ENCODE measurements at regions not wholly inside any gene's neighbourhood (a gene's known extent, or its start where the extent isn't known, plus 50 kb on each side); places are given as distances from the start of the nearest gene placed in this dataset.

DNA sequence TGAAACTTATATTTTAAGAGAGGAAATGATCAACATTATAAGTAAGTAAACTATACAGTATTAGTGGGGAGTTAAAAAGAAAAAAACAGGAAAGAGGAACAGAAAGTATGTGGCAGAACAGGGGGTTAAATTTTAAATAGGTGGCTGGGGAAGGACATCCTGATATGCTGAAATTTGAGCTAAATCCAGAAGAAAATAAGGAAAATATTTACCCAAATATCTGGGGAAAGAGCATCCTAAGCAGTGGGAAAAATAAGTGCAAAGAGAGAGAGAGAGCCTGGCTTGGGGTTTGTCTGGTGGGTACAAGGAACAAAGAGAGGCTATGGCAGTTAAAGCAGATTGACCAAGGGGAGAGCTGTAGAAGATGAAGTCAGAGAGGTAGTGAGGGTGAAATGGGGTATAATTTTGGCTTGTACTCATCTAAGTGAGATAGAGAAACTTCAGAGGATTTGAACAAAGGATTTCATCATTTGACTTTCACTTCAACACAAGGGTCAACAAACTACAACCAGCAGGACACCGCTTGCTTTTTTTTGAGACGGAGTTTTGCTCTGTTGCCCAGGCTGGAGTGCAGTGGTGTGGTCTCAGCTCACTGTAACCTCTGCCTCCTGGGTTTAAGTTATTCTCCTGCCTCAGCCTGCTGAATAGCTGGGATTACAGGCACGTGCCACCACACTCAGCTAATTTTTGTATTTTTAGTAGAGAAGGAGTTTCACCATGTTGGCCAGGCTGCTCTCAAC is 328.4 kb upstream of the CNR1 start:
- TF ChIP-seq, protein P1, sequence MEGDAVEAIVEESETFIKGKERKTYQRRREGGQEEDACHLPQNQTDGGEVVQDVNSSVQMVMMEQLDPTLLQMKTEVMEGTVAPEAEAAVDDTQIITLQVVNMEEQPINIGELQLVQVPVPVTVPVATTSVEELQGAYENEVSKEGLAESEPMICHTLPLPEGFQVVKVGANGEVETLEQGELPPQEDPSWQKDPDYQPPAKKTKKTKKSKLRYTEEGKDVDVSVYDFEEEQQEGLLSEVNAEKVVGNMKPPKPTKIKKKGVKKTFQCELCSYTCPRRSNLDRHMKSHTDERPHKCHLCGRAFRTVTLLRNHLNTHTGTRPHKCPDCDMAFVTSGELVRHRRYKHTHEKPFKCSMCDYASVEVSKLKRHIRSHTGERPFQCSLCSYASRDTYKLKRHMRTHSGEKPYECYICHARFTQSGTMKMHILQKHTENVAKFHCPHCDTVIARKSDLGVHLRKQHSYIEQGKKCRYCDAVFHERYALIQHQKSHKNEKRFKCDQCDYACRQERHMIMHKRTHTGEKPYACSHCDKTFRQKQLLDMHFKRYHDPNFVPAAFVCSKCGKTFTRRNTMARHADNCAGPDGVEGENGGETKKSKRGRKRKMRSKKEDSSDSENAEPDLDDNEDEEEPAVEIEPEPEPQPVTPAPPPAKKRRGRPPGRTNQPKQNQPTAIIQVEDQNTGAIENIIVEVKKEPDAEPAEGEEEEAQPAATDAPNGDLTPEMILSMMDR (IDR thresholded peaks at IDR 0.05): no peak
- no peak for TF ChIP-seq POLR2A (IDR thresholded peaks at IDR 0.05)

Measured in thyroid gland (tissue), 4 donors.